Fibroblast of villous mesenchyme (primary cell): ENCODE measurements at regions not wholly inside any gene's neighbourhood (a gene's known extent, or its start where the extent isn't known, plus 50 kb on each side); places are given as distances from the start of the nearest gene placed in this dataset.

ENCODE experiments used
- DNase-seq: peaks from one replicate; pipeline ENCODE4 v3.0.0-alpha.2; 2010; ENCODE audit warnings: low read depth
- H3K4me3 ChIP-seq: 2 replicates; pipeline ENCODE4 v1.5.1; 2011; ENCODE audit warnings: low read depth, mild to moderate bottlenecking, low read length
- TF ChIP-seq, protein P1 (sequence below): IDR thresholded peaks from 2 replicates; pipeline ENCODE4 v1.5.1; 2012; ENCODE audit warnings: low read depth, mild to moderate bottlenecking, low read length; ENCODE audit not compliant: insufficient read depth

- TF ChIP-seq, protein P1, sequence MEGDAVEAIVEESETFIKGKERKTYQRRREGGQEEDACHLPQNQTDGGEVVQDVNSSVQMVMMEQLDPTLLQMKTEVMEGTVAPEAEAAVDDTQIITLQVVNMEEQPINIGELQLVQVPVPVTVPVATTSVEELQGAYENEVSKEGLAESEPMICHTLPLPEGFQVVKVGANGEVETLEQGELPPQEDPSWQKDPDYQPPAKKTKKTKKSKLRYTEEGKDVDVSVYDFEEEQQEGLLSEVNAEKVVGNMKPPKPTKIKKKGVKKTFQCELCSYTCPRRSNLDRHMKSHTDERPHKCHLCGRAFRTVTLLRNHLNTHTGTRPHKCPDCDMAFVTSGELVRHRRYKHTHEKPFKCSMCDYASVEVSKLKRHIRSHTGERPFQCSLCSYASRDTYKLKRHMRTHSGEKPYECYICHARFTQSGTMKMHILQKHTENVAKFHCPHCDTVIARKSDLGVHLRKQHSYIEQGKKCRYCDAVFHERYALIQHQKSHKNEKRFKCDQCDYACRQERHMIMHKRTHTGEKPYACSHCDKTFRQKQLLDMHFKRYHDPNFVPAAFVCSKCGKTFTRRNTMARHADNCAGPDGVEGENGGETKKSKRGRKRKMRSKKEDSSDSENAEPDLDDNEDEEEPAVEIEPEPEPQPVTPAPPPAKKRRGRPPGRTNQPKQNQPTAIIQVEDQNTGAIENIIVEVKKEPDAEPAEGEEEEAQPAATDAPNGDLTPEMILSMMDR: no peak
- no peak overlapping the region for H3K4me3 ChIP-seq
- DNase-seq: peak; percentile 66
Measured at GRCh38 chrX:39158801-39159657, 357.8 kb downstream of the MID1IP1 start.

DNA sequence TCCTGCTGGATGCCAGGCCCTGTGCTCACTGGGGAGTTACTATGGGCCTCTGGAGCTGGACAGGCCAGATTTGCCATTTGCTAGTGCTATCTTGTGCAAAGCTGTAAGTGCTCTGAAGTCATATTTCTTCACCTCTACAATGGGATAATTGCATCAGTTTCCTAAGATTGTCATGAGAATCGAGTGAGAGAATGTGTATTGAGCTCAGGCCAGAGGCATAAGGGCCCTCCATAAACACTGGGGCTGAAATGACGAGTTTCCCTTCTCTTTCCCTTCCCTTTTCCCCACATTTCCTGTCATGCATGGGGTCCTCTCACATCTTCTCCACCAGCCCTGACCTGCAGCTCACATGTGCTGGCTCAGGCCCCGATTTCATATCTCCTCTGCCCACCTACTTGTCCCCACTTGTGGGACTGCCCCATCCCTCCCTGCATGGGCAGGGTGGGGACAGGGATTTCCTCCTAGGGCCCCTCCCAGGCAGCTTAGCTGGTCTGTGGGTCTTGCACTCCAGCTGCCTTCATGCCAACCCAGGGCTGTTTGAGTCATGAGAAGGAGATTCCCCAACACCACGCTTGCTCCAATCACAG lies 358.8 kb downstream of the MID1IP1 start:
- H3K4me3 ChIP-seq: no peak overlapping the region
- DNase-seq: no peak
- TF ChIP-seq, protein P1: no peak

DNA sequence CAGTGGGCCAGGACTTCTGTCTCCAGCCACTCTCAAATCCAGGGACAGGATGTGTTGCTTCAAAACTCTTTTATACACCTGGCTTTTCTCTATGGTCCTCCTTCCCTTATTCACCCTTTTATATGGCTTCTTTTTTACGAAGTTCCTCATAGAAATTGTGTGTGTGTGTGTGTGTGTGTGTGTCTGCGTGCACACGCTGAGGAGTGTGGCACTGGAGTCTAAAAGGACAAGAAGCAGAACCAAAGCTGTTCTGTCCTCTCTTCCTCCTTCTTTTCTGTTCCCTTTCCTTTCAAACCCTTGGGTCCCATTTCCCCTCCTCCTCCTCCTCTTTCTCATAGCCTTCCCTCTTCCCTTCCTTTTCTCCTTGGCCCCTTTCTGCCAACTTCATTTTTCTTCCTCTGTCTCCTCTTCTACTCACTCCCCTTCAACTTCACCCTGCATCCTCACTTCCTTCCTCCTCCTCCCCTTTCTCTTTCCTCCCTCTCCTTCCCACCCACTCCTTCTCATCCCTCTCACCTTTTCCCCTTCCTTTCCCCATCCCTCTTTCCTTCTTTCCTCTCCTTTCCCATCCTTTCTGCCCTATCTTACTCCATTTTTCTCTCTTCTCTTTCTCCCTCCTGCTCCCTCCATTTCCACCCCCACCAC lies 360.5 kb downstream of the MID1IP1 start:
- H3K4me3 ChIP-seq: no peak overlapping the region
- no peak for DNase-seq
- TF ChIP-seq, protein P1: no peak

DNA sequence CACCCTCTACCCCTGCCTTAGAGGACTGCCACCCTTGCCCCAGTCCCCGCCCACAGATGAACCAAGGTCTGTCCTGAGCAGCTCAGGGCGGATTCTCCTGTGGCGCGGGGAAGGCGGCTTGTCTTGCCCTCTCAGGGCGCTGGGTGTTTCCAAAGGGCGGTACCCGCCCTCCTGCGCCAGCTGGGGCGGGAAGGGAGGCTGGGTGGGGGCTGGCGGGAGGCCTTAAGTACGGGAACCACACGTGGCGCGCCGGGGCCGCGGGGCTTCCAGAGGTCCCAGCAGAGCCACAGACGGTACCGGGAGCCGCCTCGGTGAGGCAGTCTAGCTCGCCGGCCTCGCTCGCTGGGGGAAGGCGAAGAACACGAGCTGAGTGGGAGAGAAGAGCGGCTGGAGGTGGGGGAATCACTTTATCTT lies 361.1 kb downstream of the MID1IP1 start:
- TF ChIP-seq, protein P1: no peak
- DNase-seq: no peak
- H3K4me3 ChIP-seq: no peak overlapping the region

GRCh38 chrX:39163581-39164126 lies 362.4 kb downstream of the MID1IP1 start:
- TF ChIP-seq, protein P1: no peak
- no peak for DNase-seq

GRCh38 chrX:39164212-39164611 lies 363.0 kb downstream of the MID1IP1 start:
- no peak for DNase-seq
- H3K4me3 ChIP-seq: no peak overlapping the region
- TF ChIP-seq, protein P1: no peak

More at GRCh38 chrX:39163581-39164126, 362.4 kb downstream of the MID1IP1 start:
- no peak overlapping the region for H3K4me3 ChIP-seq
